ENCODE measurements at regions not wholly inside any gene's neighbourhood (a gene's known extent, or its start where the extent isn't known, plus 50 kb on each side); places are given as distances from the start of the nearest gene placed in this dataset.

GRCh38 chr22:26898946-26899605 lies 241.7 kb downstream of the MIAT start:
- 60 to 71% (median 68%) methylated on average over 8 of the region's 8 CpGs for WGBS, 3 donors
- no peak for FAIRE-seq
- no peak for DNase-seq
- H3K9me3 ChIP-seq (ENCODE audit: control insufficient read depth in 2 of 2, insufficient read depth in 1 of 2, low read depth in 1 of 2, low read length in 1 of 2) = no peaks in the 10 kb centered on the region
- H3K4me3 ChIP-seq (ENCODE audit: low read depth in 1 of 3, low read length in 3 of 3) = no peak overlapping the region
- H3K36me3 ChIP-seq (ENCODE audit: control insufficient read depth in 3 of 3, insufficient read depth in 2 of 3, low read depth in 1 of 3, low read length in 3 of 3) = no peaks in the 10 kb centered on the region
- H3K4me1 ChIP-seq (ENCODE audit: control insufficient read depth in 3 of 3, insufficient read depth in 2 of 3, low read depth in 1 of 3, low read length in 2 of 3) = peaks cover 0 to 4% (median 0%) of the 10 kb centered on the region in 3 donors
- no peak overlapping the region for H3K27ac ChIP-seq (ENCODE audit: low read depth in 1 of 3, low read length in 2 of 3)
- peaks cover 0 to 8% (median 0%) of the 10 kb centered on the region in 3 donors for H3K27me3 ChIP-seq (ENCODE audit: control insufficient read depth in 3 of 3, insufficient read depth in 3 of 3, low read length in 3 of 3)

GRCh38 chr22:26900787-26901186 lies 243.4 kb downstream of the MIAT start:
- WGBS, 3 donors = 75 to 84% (median 80%) methylated on average over 5 of the region's 5 CpGs
- DNase-seq = no peak
- Histone ChIP-seq H3K4me3 (ENCODE audit: low read depth in 1 of 3, low read length in 3 of 3) (no peak overlapping the region), H3K4me1 (ENCODE audit: control insufficient read depth in 3 of 3, insufficient read depth in 2 of 3, low read depth in 1 of 3, low read length in 2 of 3) (peaks cover 0 to 4% (median 0%) of the 10 kb centered on the region in 3 donors), H3K36me3 (ENCODE audit: control insufficient read depth in 3 of 3, insufficient read depth in 2 of 3, low read depth in 1 of 3, low read length in 3 of 3) (no peaks in the 10 kb centered on the region), H3K27ac (ENCODE audit: low read depth in 1 of 3, low read length in 2 of 3) (no peak overlapping the region), H3K9me3 (ENCODE audit: control insufficient read depth in 2 of 2, insufficient read depth in 1 of 2, low read depth in 1 of 2, low read length in 1 of 2) (no peaks in the 10 kb centered on the region), H3K27me3 (ENCODE audit: control insufficient read depth in 3 of 3, insufficient read depth in 3 of 3, low read length in 3 of 3) (peaks cover 0 to 11% (median 0%) of the 10 kb centered on the region in 3 donors)
- no peak for FAIRE-seq

GRCh38 chr22:26901198-26901816 lies 243.9 kb downstream of the MIAT start:
- FAIRE-seq (no peak), DNase-seq (no peak)
- Histone ChIP-seq H3K27ac (ENCODE audit: low read depth in 1 of 3, low read length in 2 of 3) (no peak overlapping the region), H3K4me1 (ENCODE audit: control insufficient read depth in 3 of 3, insufficient read depth in 2 of 3, low read depth in 1 of 3, low read length in 2 of 3) (peaks cover 0 to 4% (median 0%) of the 10 kb centered on the region in 3 donors), H3K27me3 (ENCODE audit: control insufficient read depth in 3 of 3, insufficient read depth in 3 of 3, low read length in 3 of 3) (peaks cover 0 to 11% (median 0%) of the 10 kb centered on the region in 3 donors), H3K4me3 (ENCODE audit: low read depth in 1 of 3, low read length in 3 of 3) (no peak overlapping the region), H3K36me3 (ENCODE audit: control insufficient read depth in 3 of 3, insufficient read depth in 2 of 3, low read depth in 1 of 3, low read length in 3 of 3) (no peaks in the 10 kb centered on the region), H3K9me3 (ENCODE audit: control insufficient read depth in 2 of 2, insufficient read depth in 1 of 2, low read depth in 1 of 2, low read length in 1 of 2) (no peaks in the 10 kb centered on the region)
- 63 to 73% (median 67%) methylated on average over 20 of the region's 20 CpGs for WGBS, 3 donors

- H3K4me3 ChIP-seq (ENCODE audit: low read depth in 1 of 3, low read length in 3 of 3) = peak overlapping the region in 2 of 3 donors; percentile 13 to 27
- FAIRE-seq (no peak), DNase-seq (no peak)
- peaks cover 0 to 11% (median 0%) of the 10 kb centered on the region in 3 donors for H3K27me3 ChIP-seq (ENCODE audit: control insufficient read depth in 3 of 3, insufficient read depth in 3 of 3, low read length in 3 of 3)
- no peaks in the 10 kb centered on the region for H3K36me3 ChIP-seq (ENCODE audit: control insufficient read depth in 3 of 3, insufficient read depth in 2 of 3, low read depth in 1 of 3, low read length in 3 of 3)
- no peak overlapping the region for H3K27ac ChIP-seq (ENCODE audit: low read depth in 1 of 3, low read length in 2 of 3)
- H3K9me3 ChIP-seq (ENCODE audit: control insufficient read depth in 2 of 2, insufficient read depth in 1 of 2, low read depth in 1 of 2, low read length in 1 of 2) = no peaks in the 10 kb centered on the region
- 3 to 20% (median 10%) methylated on average over 7 of the region's 7 CpGs for WGBS, 3 donors
- peaks cover 0 to 4% (median 0%) of the 10 kb centered on the region in 3 donors for H3K4me1 ChIP-seq (ENCODE audit: control insufficient read depth in 3 of 3, insufficient read depth in 2 of 3, low read depth in 1 of 3, low read length in 2 of 3)
Observed at GRCh38 chr22:26902401-26903029, 245.1 kb downstream of the MIAT start.

- Histone ChIP-seq H3K27ac (ENCODE audit: low read depth in 1 of 3, low read length in 2 of 3) (peak overlapping the region in 1 of 3 donors; percentile 6), H3K4me1 (ENCODE audit: control insufficient read depth in 3 of 3, insufficient read depth in 2 of 3, low read depth in 1 of 3, low read length in 2 of 3) (peaks cover 0 to 4% (median 0%) of the 10 kb centered on the region in 3 donors), H3K4me3 (ENCODE audit: low read depth in 1 of 3, low read length in 3 of 3) (peak overlapping the region in 2 of 3 donors; percentile 13 to 27), H3K36me3 (ENCODE audit: control insufficient read depth in 3 of 3, insufficient read depth in 2 of 3, low read depth in 1 of 3, low read length in 3 of 3) (no peaks in the 10 kb centered on the region), H3K9me3 (ENCODE audit: control insufficient read depth in 2 of 2, insufficient read depth in 1 of 2, low read depth in 1 of 2, low read length in 1 of 2) (no peaks in the 10 kb centered on the region), H3K27me3 (ENCODE audit: control insufficient read depth in 3 of 3, insufficient read depth in 3 of 3, low read length in 3 of 3) (peaks cover 0 to 11% (median 0%) of the 10 kb centered on the region in 3 donors)
- WGBS, 3 donors = 1 to 8% (median 4%) methylated on average over 29 to 36 of the region's 36 CpGs
- FAIRE-seq (no peak), DNase-seq (peak; percentile 47 to 83)
Observed at GRCh38 chr22:26903030-26903856, 245.9 kb downstream of the MIAT start.

GRCh38 chr22:26904483-26904882 lies 247.1 kb downstream of the MIAT start:
- H3K4me3 ChIP-seq (ENCODE audit: low read depth in 1 of 3, low read length in 3 of 3) = no peak overlapping the region
- peaks cover 0 to 3% of the 10 kb centered on the region in 2 donors for H3K9me3 ChIP-seq (ENCODE audit: control insufficient read depth in 2 of 2, insufficient read depth in 1 of 2, low read depth in 1 of 2, low read length in 1 of 2)
- H3K27me3 ChIP-seq (ENCODE audit: control insufficient read depth in 3 of 3, insufficient read depth in 3 of 3, low read length in 3 of 3) = peaks cover 0 to 8% (median 0%) of the 10 kb centered on the region in 3 donors
- DNase-seq (no peak), FAIRE-seq (no peak)
- H3K27ac ChIP-seq (ENCODE audit: low read depth in 1 of 3, low read length in 2 of 3) = no peak overlapping the region
- peaks cover 0 to 4% (median 0%) of the 10 kb centered on the region in 3 donors for H3K4me1 ChIP-seq (ENCODE audit: control insufficient read depth in 3 of 3, insufficient read depth in 2 of 3, low read depth in 1 of 3, low read length in 2 of 3)
- no peaks in the 10 kb centered on the region for H3K36me3 ChIP-seq (ENCODE audit: control insufficient read depth in 3 of 3, insufficient read depth in 2 of 3, low read depth in 1 of 3, low read length in 3 of 3)
- WGBS, 3 donors = 45 to 53% (median 49%) methylated on average over 3 of the region's 3 CpGs

- peaks cover 0 to 6% (median 0%) of the 10 kb centered on the region in 3 donors for H3K27me3 ChIP-seq (ENCODE audit: control insufficient read depth in 3 of 3, insufficient read depth in 3 of 3, low read length in 3 of 3)
- H3K27ac ChIP-seq (ENCODE audit: low read depth in 1 of 3, low read length in 2 of 3) = no peak overlapping the region
- peaks cover 0 to 4% (median 0%) of the 10 kb centered on the region in 3 donors for H3K4me1 ChIP-seq (ENCODE audit: control insufficient read depth in 3 of 3, insufficient read depth in 2 of 3, low read depth in 1 of 3, low read length in 2 of 3)
- H3K36me3 ChIP-seq (ENCODE audit: control insufficient read depth in 3 of 3, insufficient read depth in 2 of 3, low read depth in 1 of 3, low read length in 3 of 3) = no peaks in the 10 kb centered on the region
- H3K4me3 ChIP-seq (ENCODE audit: low read depth in 1 of 3, low read length in 3 of 3) = no peak overlapping the region
- FAIRE-seq (no peak), DNase-seq (no peak)
- H3K9me3 ChIP-seq (ENCODE audit: control insufficient read depth in 2 of 2, insufficient read depth in 1 of 2, low read depth in 1 of 2, low read length in 1 of 2) = peaks cover 0 to 3% of the 10 kb centered on the region in 2 donors
- WGBS, 3 donors = 48 to 53% (median 52%) methylated on average over 3 of the region's 3 CpGs
Observed at GRCh38 chr22:26905076-26905475, 247.7 kb downstream of the MIAT start.

GRCh38 chr22:26905640-26906039 lies 248.3 kb downstream of the MIAT start:
- H3K27me3 ChIP-seq (ENCODE audit: control insufficient read depth in 3 of 3, insufficient read depth in 3 of 3, low read length in 3 of 3) = peaks cover 0 to 9% (median 0%) of the 10 kb centered on the region in 3 donors
- 56 to 63% (median 57%) methylated on average over 4 of the region's 4 CpGs for WGBS, 3 donors
- no peaks in the 10 kb centered on the region for H3K36me3 ChIP-seq (ENCODE audit: control insufficient read depth in 3 of 3, insufficient read depth in 2 of 3, low read depth in 1 of 3, low read length in 3 of 3)
- peaks cover 0 to 4% (median 0%) of the 10 kb centered on the region in 3 donors for H3K4me1 ChIP-seq (ENCODE audit: control insufficient read depth in 3 of 3, insufficient read depth in 2 of 3, low read depth in 1 of 3, low read length in 2 of 3)
- H3K4me3 ChIP-seq (ENCODE audit: low read depth in 1 of 3, low read length in 3 of 3) = no peak overlapping the region
- FAIRE-seq = no peak
- no peak overlapping the region for H3K27ac ChIP-seq (ENCODE audit: low read depth in 1 of 3, low read length in 2 of 3)
- H3K9me3 ChIP-seq (ENCODE audit: control insufficient read depth in 2 of 2, insufficient read depth in 1 of 2, low read depth in 1 of 2, low read length in 1 of 2) = peaks cover 0 to 3% of the 10 kb centered on the region in 2 donors
- DNase-seq = no peak
